ENCODE measurements at regions not wholly inside any gene's neighbourhood (a gene's known extent, or its start where the extent isn't known, plus 50 kb on each side); places are given as distances from the start of the nearest gene placed in this dataset.

DNA sequence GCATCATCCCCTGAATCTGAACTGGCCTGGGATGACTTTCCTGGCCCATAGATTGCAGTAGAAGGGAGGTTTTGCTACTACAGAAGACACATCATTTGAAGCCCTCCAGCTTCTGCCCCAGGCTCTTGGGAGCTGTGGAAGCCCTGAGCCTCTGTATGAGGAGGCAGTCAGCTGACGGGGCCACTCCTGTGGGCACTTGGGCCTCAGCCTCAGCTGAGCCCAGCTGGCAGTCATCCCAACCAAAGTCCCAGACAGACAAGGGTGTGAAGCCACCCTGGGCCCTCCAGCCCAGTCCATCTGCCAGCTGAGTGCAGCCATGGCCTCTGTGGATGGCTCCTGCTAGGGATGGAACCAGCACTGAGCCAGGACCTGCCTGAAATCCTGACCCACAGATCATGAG, 502.3 kb upstream of the HS6ST1 start:
- Histone ChIP-seq H3K4me1 (no peaks in the 10 kb centered on the region), H3K27ac (no peak overlapping the region), H3K4me3 (ENCODE audit: low read depth, low read length) (no peak overlapping the region), H3K27me3 (ENCODE audit: control insufficient read depth, insufficient read depth, low read length) (no peaks in the 10 kb centered on the region), H3K36me3 (ENCODE audit: control insufficient read depth, insufficient read depth, low read length) (no peaks in the 10 kb centered on the region), H2AFZ (no peak overlapping the region), H3K79me2 (no peaks in the 10 kb centered on the region), H3K9ac (no peak overlapping the region), H3K9me3 (ENCODE audit: control insufficient read depth, low read length) (no peaks in the 10 kb centered on the region), H3K4me2 (ENCODE audit: low read length) (no peak overlapping the region)
- TF ChIP-seq, protein P1, sequence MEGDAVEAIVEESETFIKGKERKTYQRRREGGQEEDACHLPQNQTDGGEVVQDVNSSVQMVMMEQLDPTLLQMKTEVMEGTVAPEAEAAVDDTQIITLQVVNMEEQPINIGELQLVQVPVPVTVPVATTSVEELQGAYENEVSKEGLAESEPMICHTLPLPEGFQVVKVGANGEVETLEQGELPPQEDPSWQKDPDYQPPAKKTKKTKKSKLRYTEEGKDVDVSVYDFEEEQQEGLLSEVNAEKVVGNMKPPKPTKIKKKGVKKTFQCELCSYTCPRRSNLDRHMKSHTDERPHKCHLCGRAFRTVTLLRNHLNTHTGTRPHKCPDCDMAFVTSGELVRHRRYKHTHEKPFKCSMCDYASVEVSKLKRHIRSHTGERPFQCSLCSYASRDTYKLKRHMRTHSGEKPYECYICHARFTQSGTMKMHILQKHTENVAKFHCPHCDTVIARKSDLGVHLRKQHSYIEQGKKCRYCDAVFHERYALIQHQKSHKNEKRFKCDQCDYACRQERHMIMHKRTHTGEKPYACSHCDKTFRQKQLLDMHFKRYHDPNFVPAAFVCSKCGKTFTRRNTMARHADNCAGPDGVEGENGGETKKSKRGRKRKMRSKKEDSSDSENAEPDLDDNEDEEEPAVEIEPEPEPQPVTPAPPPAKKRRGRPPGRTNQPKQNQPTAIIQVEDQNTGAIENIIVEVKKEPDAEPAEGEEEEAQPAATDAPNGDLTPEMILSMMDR (IDR thresholded peaks at IDR 0.05), result no peak

DNA sequence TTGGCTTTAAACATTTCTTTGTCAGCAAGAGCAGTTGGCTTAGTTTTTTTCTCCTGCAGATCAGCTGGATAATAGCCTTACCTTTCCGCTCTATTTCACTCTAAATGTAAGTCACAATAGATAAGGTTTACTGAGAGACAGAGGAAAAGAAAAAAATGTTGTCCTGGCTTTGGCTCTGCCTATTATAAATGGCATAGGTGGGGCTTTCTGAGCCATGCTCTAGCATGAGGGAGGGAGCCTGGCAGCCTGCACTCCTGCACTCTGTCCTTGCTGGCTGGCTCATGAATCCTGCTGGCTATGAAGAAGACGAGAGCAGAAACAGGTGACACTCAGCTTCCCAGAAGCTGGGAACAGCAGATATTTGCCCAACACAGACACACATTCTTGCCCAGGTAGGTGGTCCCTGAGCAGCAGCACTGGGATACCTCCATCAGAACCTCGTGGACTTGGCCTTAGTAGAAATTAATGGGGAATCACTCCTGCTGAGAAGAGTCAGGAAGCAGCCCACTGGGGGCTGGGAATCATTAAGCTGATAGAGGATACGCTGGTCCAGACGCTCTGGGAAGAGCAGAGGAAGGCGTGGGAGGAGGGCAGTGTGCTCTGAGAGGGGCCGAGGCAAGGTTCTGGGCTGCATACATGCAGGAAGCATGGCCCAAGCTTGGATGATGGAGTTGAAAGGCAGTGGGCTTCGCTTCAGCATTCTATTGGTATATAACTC, 514.4 kb upstream of the HS6ST1 start:
- Histone ChIP-seq H3K4me1 (no peaks in the 10 kb centered on the region), H3K36me3 (ENCODE audit: control insufficient read depth, insufficient read depth, low read length) (no peaks in the 10 kb centered on the region), H3K4me2 (ENCODE audit: low read length) (no peak overlapping the region), H3K9ac (no peak overlapping the region), H3K27me3 (ENCODE audit: control insufficient read depth, insufficient read depth, low read length) (no peaks in the 10 kb centered on the region), H3K79me2 (no peaks in the 10 kb centered on the region), H2AFZ (no peak overlapping the region), H3K4me3 (ENCODE audit: low read depth, low read length) (no peak overlapping the region), H3K27ac (no peak overlapping the region), H3K9me3 (ENCODE audit: control insufficient read depth, low read length) (no peaks in the 10 kb centered on the region)
- TF ChIP-seq, protein P1 (IDR thresholded peaks at IDR 0.05), result no peak

DNA sequence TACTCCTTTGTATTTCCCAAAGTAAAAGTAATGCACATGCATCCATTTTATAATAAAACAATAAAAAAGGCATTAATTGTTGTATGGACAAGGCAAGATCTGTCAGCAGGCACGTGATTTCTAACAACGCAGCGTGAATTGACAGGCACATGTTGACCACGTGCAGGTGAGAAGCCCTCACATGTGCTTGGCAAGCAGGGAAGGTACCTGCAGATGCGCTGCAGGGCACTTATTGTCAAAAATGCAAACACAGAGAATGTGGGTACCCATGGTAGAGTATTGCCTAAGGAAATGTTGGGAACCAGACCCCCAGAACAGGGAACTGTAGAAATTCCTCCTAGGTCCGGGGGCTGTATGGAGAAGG, 515.0 kb upstream of the HS6ST1 start:
- H3K27ac ChIP-seq, result no peak overlapping the region
- no peaks in the 10 kb centered on the region for H3K9me3 ChIP-seq (ENCODE audit: control insufficient read depth, low read length)
- TF ChIP-seq, protein P1 (IDR thresholded peaks at IDR 0.05), result no peak
- H3K9ac ChIP-seq, result no peak overlapping the region
- H3K36me3 ChIP-seq (ENCODE audit: control insufficient read depth, insufficient read depth, low read length), result no peaks in the 10 kb centered on the region
- H2AFZ ChIP-seq, result no peak overlapping the region
- no peaks in the 10 kb centered on the region for H3K27me3 ChIP-seq (ENCODE audit: control insufficient read depth, insufficient read depth, low read length)
- no peaks in the 10 kb centered on the region for H3K79me2 ChIP-seq
- no peak overlapping the region for H3K4me2 ChIP-seq (ENCODE audit: low read length)
- no peak overlapping the region for H3K4me3 ChIP-seq (ENCODE audit: low read depth, low read length)
- no peaks in the 10 kb centered on the region for H3K4me1 ChIP-seq

DNA sequence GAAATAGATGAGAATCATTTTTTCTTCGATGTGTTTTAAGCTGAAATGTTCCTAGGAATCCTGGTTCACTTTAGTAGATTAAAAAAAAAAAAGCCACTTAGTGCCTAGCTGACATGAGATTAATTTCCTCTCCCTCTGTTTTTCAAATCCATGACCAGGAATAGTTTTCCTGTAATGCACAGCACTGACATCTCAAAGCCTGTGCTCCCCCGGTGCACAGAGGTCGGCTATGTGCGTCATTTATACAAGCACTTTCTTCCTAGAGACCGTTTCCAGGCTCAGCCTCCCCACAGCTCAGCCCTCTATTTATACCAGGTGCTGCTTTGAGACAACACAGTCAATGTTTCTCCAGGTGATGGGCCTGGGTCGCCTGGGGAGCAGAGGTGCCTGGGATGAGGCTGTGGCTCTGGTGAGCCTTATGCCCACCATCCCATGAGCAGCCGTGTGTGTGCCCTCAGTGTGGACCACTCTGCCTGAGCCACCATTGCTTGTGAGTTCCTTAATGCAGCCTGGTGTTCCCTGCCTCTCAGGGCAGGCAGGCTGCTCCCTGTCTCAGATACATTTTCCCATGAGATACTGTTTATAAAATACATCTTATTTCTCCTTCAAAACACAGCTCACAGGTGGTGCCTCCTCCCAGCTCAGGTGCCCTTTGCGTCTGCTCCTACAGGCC, 515.7 kb upstream of the HS6ST1 start:
- no peaks in the 10 kb centered on the region for H3K4me1 ChIP-seq
- no peaks in the 10 kb centered on the region for H3K36me3 ChIP-seq (ENCODE audit: control insufficient read depth, insufficient read depth, low read length)
- H3K27ac ChIP-seq, result no peak overlapping the region
- H3K27me3 ChIP-seq (ENCODE audit: control insufficient read depth, insufficient read depth, low read length), result no peaks in the 10 kb centered on the region
- TF ChIP-seq, protein P1 (IDR thresholded peaks at IDR 0.05), result no peak
- H3K9me3 ChIP-seq (ENCODE audit: control insufficient read depth, low read length), result no peaks in the 10 kb centered on the region
- no peak overlapping the region for H3K4me2 ChIP-seq (ENCODE audit: low read length)
- no peak overlapping the region for H3K9ac ChIP-seq
- no peak overlapping the region for H2AFZ ChIP-seq
- H3K79me2 ChIP-seq, result no peaks in the 10 kb centered on the region
- no peak overlapping the region for H3K4me3 ChIP-seq (ENCODE audit: low read depth, low read length)

DNA sequence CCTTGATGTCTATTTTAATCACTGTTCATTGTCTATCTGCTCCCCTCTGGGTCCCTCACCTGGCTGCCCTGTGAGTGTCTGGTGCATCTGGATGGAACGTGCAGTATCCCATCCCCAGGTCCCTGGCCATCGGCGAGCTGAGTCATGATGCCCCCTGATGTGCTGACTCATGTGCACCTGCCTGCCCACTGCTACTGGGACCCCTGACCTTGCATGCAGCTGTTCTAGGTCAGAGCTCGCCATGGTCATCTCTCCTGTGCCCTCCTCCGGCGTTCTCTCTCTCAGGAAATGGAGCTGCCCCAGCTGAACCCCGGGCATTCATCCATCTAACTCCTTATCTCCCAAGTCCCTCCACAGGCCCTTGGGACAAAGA, 516.2 kb upstream of the HS6ST1 start:
- Histone ChIP-seq H3K4me1 (no peaks in the 10 kb centered on the region), H3K4me3 (ENCODE audit: low read depth, low read length) (no peak overlapping the region), H3K4me2 (ENCODE audit: low read length) (no peak overlapping the region), H3K27ac (no peak overlapping the region), H3K36me3 (ENCODE audit: control insufficient read depth, insufficient read depth, low read length) (no peaks in the 10 kb centered on the region), H3K9me3 (ENCODE audit: control insufficient read depth, low read length) (no peaks in the 10 kb centered on the region), H3K79me2 (no peaks in the 10 kb centered on the region), H3K27me3 (ENCODE audit: control insufficient read depth, insufficient read depth, low read length) (no peaks in the 10 kb centered on the region), H2AFZ (no peak overlapping the region), H3K9ac (no peak overlapping the region)
- TF ChIP-seq, protein P1 (IDR thresholded peaks at IDR 0.05), result no peak

Data from parathyroid adenoma (tissue), 2 donors.